HG02610 (cell line): ENCODE measurements at regions not wholly inside any gene's neighbourhood (a gene's known extent, or its start where the extent isn't known, plus 50 kb on each side); places are given as distances from the start of the nearest gene placed in this dataset.

ENCODE experiments used
- ATAC-seq: cut with Tn5 transposase; IDR thresholded peaks from one replicate; pipeline ENCODE4 v1.9.1; 2021; ENCODE audit warnings: mild to moderate bottlenecking, moderate library complexity; ENCODE audit not compliant: unreplicated experiment

DNA sequence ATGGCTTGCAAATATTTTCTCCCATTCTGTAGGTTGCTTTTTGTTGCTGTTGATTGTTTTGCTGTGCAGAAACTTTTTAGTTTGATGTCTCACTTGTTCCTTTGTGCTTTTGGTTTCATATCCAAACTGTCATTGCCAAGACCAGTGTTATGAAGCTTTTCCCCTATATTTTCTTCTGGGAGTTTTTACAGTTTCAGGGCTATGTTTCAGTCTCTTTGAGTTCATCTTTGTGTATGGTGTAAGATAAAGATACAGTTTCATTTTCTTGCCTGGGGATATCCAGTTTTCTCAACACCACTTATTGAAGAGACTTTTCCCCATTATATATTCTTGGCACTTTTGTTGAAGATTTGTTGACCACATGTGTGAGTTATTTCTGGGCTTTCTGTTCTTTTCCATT, 139.9 kb downstream of the MRPL57 start:
- ATAC-seq, result no peak

DNA sequence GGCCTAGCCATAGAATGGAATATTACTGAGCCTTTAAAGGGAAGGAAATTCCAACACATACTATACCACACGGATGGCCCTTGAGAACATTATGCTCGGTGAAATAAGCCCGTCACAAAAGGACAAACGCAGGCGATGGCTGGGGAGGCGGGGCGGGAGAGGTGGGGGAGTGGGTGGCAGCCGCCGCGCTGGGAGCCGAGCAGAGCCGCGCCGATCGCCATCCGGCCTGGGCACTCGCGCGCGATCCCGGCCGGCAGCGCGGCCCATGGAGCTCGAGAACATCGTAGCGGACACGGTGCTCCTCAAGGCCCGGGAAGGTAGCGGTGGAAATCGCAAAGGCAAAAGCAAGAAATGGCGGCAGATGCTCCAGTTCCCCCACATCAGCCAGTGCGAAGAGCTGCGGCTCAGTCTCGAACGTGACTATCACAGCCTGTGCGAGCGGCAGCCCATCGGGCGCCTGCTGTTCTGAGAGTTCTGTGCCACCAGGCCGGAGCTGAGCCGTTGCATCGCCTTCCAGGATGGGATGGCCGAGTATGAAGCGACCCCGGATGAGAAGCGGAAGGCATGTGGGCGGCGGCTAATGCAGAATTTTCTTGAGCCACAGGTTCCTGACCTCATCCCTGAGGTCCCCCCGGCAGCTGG, 140.1 kb downstream of the ZDHHC20 start:
- no peak for ATAC-seq

DNA sequence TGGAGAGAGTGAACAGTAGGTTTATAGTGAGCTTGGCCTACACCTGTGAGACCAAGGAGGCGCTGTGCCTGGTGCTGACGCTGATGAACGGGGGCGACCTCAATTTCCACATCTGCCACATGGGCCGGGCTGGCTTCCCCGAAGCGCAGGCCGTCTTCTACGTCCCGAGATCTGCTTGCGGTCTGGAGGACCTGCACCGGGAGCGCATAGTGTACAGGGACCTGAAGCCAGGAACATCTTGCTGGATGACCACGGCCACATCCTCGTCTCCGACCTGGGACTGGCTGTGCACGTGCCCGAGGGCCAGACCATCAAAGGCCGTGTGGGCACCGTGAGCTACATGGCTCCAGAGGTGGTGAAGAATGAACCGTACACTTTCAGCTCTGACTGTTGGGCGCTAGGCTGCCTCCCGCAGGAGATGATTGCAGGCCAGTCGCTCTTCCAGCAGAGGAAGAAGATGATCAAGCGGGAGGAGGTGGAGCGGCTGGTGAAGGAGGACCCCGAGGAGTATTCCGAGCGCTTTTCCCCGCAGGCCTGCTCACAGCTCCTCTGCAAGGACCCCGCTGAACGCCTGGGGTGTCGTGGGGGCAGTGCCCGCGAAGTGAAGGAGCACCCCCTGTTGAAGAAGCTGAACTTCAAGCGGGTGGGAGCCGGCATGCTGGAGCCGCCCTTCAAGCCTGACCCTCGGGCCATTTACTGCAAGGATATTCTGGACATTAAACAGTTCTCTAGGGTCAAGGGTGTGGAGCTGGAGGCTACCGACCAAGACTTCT, 139.0 kb downstream of the ZDHHC20 start:
- no peak for ATAC-seq

GRCh38 chr13:21320642-21321034, 138.5 kb downstream of the ZDHHC20 start:
- no peak for ATAC-seq

GRCh38 chr13:21321269-21321668, 137.8 kb downstream of the ZDHHC20 start:
- no peak for ATAC-seq

DNA sequence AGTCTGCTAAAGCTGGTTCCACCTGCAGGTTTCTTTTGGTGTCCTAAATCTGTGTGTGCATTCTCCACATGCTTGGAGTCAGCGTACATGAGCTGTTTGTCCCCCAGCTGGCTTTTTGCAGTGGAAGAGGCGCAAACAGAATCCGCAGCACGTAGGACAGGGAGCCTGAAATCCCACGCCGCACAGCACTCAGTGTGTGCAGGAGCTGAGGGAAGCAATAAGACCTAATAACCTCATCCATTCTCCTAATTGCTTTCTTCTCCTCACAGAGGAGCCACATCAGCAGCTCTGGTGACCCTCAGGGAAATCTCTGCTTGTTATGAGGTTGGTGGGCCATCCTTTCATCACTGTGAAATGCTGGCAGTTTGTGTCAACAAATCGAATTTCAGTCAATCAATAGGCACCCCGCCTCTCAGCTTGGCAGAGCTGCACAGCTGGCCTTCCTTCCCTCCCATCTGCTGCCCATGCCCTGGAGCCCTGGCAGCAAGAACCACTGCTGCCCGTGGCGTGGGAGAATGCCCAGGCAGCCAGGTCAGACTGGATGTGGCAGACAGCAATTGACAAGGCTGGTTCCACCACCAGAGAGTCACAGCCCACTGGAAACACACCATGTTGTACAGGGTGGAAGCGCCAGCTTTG, 136.7 kb downstream of the ZDHHC20 start:
- no peak for ATAC-seq
